Uterus (tissue), 3 donors: ENCODE measurements at regions not wholly inside any gene's neighbourhood (a gene's known extent, or its start where the extent isn't known, plus 50 kb on each side); places are given as distances from the start of the nearest gene placed in this dataset.

Source experiments
- DNase-seq, 2 donors: peaks; one replicate each; pipeline ENCODE4 v3.0.0-alpha.2; 2019 to 2020
- H3K27ac ChIP-seq, 2 donors: fragments of 200-600 bp; sonication (generic); 1 replicate in 1 of 2; 2 replicates in 1 of 2; pipeline ENCODE4 v1.5.1; 2016 to 2018
- H3K27me3 ChIP-seq, 2 donors: fragments of 200-600 bp; sonication (generic); one replicate each; pipeline ENCODE4 v1.5.1; 2018 to 2019; ENCODE audit warnings: control low read depth in 1 of 2
- H3K36me3 ChIP-seq, 2 donors: fragments of 200-600 bp; sonication (generic); one replicate each; pipeline ENCODE4 v1.5.1; 2019; ENCODE audit warnings: control low read depth in 1 of 2
- H3K4me1 ChIP-seq, 2 donors: fragments of 200-600 bp; sonication (generic); one replicate each; pipeline ENCODE4 v1.5.1; 2018 to 2019; ENCODE audit warnings: control low read depth in 1 of 2
- H3K4me3 ChIP-seq, 2 donors: fragments of 200-600 bp; sonication (generic); 1 replicate in 1 of 2; 2 replicates in 1 of 2; pipeline ENCODE4 v1.5.1; 2018 to 2019; ENCODE audit warnings: mild to moderate bottlenecking in 1 of 2
- H3K9me3 ChIP-seq, 2 donors: fragments of 200-600 bp; sonication (generic); one replicate each; pipeline ENCODE4 v1.5.1; 2019; ENCODE audit warnings: control low read depth in 1 of 2
- POLR2A ChIP-seq, 2 donors: fragments of 450-650 bp; IDR thresholded peaks; one replicate each; pipeline ENCODE4 v1.6.1; 2016; ENCODE audit warnings: antibody characterized with exemption in 2 of 2, mild to moderate bottlenecking in 1 of 2, moderate library complexity in 1 of 2
- intact Hi-C: fragments of 100-400 bp; cut with DNase I; formaldehyde crosslinking; loops from one replicate; pipeline ENCODE4 v1.15.1; 2023; ENCODE audit warnings: low total_unique reads
- TF ChIP-seq, protein P1 (sequence below), 4 experiments: fragments of 200-600 bp in 2 of 4; fragments of 450-650 bp in 2 of 4; sonication (generic) in 2 of 4; IDR thresholded peaks; one replicate each; pipeline ENCODE4 v1.5.1; 2016 to 2019; ENCODE audit warnings: antibody characterized with exemption in 4 of 4, mild to moderate bottlenecking in 2 of 4, moderate library complexity in 1 of 4
- donor health status: DM: yes; HTN: yes; CAD: no.

- no peak for DNase-seq
- intact Hi-C loops = no loop called here
- Histone ChIP-seq H3K4me3 (no peak overlapping the region), H3K4me1 (no peaks in the 10 kb centered on the region), H3K36me3 (no peaks in the 10 kb centered on the region), H3K27me3 (no peaks in the 10 kb centered on the region), H3K27ac (no peak overlapping the region), H3K9me3 (no peaks in the 10 kb centered on the region)
- TF ChIP-seq, protein P1, sequence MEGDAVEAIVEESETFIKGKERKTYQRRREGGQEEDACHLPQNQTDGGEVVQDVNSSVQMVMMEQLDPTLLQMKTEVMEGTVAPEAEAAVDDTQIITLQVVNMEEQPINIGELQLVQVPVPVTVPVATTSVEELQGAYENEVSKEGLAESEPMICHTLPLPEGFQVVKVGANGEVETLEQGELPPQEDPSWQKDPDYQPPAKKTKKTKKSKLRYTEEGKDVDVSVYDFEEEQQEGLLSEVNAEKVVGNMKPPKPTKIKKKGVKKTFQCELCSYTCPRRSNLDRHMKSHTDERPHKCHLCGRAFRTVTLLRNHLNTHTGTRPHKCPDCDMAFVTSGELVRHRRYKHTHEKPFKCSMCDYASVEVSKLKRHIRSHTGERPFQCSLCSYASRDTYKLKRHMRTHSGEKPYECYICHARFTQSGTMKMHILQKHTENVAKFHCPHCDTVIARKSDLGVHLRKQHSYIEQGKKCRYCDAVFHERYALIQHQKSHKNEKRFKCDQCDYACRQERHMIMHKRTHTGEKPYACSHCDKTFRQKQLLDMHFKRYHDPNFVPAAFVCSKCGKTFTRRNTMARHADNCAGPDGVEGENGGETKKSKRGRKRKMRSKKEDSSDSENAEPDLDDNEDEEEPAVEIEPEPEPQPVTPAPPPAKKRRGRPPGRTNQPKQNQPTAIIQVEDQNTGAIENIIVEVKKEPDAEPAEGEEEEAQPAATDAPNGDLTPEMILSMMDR (IDR thresholded peaks at IDR 0.05) = no peak
- no peak for TF ChIP-seq POLR2A (IDR thresholded peaks at IDR 0.05)
These were observed 124.9 kb downstream of the KCNRG start for GRCh38 chr13:50140153-50140552.

DNA sequence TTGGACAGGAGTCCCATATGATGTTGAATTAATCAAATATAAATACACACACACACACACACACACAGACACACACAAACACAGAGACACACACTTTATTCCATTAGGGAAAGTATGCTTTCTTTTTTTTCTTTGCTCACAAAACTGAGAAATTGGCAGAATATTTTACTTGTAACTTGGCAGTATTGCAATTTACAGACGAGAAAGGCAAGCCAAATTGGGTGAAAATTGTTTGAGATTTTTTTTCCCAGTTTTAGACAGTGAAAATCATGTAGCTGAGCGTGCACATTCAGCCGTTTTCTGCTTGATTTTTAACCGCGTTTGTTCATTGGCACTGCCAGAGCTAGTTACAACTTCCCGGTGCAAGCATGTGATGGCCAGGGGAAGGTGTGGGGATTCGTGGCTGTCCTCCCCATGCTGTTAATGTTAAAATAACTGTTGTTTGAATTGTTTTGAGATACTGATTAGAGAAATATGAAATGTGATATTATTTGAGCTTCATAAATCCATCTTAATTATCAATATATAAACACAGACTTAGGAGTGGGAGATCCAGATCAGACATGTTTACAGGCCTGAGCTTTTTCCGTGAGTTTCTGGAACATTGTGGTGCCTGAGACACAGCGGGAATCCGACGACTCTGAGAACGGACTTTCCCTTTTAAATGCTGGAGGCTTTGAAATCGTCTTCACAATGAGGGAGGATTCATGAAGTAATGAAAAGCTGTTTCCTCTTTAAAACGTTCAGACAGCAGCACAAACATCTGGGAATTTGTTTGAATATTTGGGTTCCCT lies 125.5 kb downstream of the KCNRG start:
- H3K4me1 ChIP-seq = no peaks in the 10 kb centered on the region
- no peaks in the 10 kb centered on the region for H3K27me3 ChIP-seq
- no peak for TF ChIP-seq POLR2A (IDR thresholded peaks at IDR 0.05)
- TF ChIP-seq, protein P1 (IDR thresholded peaks at IDR 0.05) = no peak
- no peak overlapping the region for H3K4me3 ChIP-seq
- H3K27ac ChIP-seq = peak overlapping the region in 1 of 2 donors; percentile 43
- intact Hi-C loops = no loop called here
- H3K36me3 ChIP-seq = no peaks in the 10 kb centered on the region
- no peak for DNase-seq
- H3K9me3 ChIP-seq = no peaks in the 10 kb centered on the region

DNA sequence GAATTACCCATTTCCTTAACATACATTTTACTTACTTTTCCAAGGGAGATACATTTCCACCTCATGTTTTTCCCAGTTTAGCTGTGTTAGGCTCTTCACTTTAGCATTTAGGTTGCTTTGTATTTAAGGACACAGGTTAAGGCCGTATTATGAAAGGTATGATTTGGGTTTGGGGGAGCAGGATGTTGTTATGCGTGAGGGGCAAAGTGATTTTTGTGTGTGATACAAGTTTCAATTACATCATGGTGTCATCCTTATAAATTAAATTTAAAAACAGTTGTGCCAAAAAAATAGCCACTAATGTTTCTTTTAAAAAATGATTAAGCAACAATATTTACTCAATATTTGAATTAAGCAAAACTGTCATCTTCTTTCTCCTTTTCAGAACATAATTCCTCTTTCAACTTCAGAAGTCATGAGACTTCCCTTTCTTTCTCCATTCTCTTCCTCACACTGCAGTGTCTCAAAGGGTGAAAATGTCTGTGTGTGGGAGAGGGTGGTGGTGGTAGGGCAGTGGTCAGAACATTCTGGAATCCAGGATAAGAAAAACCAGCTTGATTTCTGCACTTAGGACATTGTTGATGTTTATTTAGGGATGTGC lies 126.2 kb downstream of the KCNRG start:
- no peaks in the 10 kb centered on the region for H3K27me3 ChIP-seq
- no peaks in the 10 kb centered on the region for H3K9me3 ChIP-seq
- intact Hi-C loops = no loop called here
- H3K4me3 ChIP-seq = no peak overlapping the region
- DNase-seq = no peak
- H3K27ac ChIP-seq = peak overlapping the region in 1 of 2 donors; percentile 43
- no peaks in the 10 kb centered on the region for H3K4me1 ChIP-seq
- no peaks in the 10 kb centered on the region for H3K36me3 ChIP-seq
- TF ChIP-seq, protein P1 (IDR thresholded peaks at IDR 0.05) = no peak
- TF ChIP-seq POLR2A (IDR thresholded peaks at IDR 0.05) = no peak

DNA sequence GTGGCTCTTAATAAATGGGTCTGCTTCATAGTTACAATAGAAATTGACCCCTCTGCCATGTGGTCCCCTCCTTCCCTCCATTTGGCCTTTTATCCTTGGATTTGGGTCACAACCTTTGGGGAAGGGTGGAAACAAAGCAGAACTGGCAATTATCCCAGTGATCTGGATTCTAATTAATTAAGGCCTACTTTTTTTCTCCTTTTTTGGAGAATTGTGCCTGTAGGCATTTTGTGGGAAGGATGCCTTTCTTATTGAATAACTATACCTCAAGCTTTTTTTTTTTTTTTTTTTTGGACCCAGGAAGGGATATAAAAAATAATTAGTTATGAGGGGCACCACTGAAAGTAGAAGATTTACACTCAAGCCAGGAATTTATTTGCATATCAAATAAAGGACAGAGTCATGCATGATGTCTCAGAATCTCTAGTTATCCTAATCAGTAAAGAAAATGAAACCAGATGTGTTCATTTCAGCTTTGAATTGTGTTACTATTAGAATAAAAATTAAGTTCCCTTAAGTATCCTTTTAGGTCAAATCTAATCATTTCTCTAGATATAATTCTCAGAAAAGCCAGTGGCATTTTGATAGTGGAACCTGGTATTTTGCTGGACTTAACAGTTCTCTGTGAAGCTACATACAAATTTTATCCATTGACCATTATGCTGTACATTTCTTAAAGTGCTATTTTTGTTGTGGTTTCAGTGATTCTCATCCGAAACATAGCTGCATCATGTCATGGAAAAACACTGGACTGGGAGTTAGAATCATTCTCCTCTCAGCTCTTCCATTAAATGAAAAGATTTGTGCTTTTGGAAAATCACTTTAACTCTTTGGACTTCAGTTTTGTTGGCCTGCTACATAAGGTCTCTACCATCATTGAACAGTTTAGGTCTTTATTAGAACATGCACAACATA lies 129.3 kb downstream of the KCNRG start:
- Histone ChIP-seq H3K9me3 (no peaks in the 10 kb centered on the region), H3K4me1 (no peaks in the 10 kb centered on the region), H3K4me3 (no peak overlapping the region), H3K27me3 (no peaks in the 10 kb centered on the region), H3K27ac (no peak overlapping the region), H3K36me3 (no peaks in the 10 kb centered on the region)
- intact Hi-C loops = no loop called here
- DNase-seq = no peak
- TF ChIP-seq, protein P1 (IDR thresholded peaks at IDR 0.05) = no peak
- no peak for TF ChIP-seq POLR2A (IDR thresholded peaks at IDR 0.05)
